ENCODE measurements at regions not wholly inside any gene's neighbourhood (a gene's known extent, or its start where the extent isn't known, plus 50 kb on each side); places are given as distances from the start of the nearest gene placed in this dataset.

GRCh38 chr13:85445534-85445933, 353.7 kb downstream of the SLITRK6 start:
- TF ChIP-seq CTCF (conservative IDR thresholded peaks at IDR 0.05; ENCODE audit: low read length) (no peak), EZH2phosphoT487 (IDR thresholded peaks at IDR 0.05; ENCODE audit: borderline replicate concordance, low read depth, low read length) (no peak)
